ENCODE measurements at regions not wholly inside any gene's neighbourhood (a gene's known extent, or its start where the extent isn't known, plus 50 kb on each side); places are given as distances from the start of the nearest gene placed in this dataset.

- DNase-seq = no peak
Measured at GRCh38 chr2:234834228-234834923, 117.4 kb upstream of the SH3BP4 start.

GRCh38 chr2:234830853-234831252 is 121.0 kb upstream of the SH3BP4 start:
- no peak for DNase-seq

GRCh38 chr2:234829074-234829455 is 122.8 kb upstream of the SH3BP4 start:
- no peak for DNase-seq

DNA sequence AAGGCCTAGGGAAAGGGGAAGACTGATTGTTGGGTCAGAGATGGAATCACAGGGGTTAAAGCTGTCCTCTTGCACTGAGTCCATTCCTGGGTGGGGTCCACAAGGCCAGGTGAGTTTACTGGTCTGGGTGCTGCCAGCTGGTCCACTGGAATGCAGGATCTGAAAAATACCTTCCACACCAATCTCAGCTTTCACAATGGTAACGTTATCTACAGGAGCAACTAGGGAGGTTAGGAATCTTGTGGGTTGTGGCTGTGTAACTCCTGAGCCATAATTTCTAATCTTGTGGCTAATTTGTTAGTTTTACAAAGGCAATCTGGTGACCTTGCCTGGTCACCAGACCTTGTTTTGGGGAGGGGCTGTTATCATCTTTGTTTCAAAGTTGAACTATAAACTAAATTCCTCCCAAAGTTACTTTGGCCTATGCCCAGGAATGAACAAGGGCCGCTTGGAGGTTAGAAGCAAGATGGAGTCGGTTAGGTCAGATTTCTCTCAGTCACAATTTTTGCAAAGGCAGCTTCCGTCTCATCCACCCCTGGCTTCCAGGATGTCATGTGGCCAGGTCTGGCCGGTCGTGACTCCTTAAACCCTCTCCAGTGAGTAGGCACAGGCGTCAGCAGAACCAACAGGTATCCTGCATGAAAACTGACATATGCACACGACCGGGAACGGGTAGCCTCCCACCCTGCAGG is 123.3 kb upstream of the SH3BP4 start:
- DNase-seq = no peak

DNA sequence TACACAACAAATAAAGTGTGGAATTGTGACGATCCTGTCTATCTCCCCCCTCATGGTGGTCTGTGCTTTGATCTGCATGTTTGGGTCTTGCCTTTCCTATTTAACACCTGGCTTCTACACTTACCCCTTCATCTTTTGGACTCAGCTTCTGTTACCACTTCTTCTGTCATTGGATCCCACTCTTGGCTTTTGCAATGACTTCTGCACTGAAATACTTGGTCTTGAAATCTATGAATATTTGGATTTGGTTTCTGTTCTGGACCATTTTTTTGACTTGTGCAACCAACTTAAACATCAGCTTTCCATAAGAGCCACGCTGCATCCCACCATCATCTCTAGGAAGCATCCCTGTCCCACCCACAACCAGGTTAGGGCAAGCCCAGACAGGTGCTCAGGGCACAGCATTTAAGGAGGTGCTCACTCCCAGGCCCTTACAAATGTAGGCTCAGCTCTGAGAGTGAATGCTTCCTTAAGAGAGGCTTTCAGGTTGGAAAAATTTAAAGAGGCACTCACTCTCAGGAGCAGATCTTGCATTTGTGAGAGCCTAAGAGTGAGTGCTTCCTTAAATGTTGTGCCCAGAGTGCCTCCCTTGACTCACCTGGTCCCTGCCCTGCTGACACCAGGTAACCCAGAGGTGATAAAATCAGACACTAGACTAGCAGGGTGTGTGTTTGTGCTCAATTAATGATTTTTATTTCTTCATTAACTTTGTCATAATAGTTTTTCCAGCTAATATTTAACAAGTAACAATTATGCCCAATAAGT is 124.5 kb upstream of the SH3BP4 start:
- no peak for DNase-seq

DNA sequence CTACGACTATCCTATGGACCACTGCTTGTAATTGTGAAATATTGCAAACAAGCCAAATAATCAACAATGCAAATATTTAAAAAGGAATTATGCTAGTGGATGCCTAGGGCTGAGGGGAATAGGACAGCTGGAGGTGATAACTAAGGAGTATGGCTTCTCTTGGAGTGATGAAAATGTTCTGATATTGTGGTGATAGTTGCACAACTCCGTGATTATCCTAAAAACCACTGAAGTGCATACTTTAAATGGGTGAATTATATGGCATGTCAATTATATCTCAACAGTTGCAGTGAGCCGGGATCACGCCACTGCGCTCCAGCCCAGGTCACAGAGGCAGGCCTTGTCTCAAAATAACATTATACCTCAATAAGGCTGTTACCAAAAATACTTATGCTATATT is 125.1 kb upstream of the SH3BP4 start:
- no peak for DNase-seq

DNA sequence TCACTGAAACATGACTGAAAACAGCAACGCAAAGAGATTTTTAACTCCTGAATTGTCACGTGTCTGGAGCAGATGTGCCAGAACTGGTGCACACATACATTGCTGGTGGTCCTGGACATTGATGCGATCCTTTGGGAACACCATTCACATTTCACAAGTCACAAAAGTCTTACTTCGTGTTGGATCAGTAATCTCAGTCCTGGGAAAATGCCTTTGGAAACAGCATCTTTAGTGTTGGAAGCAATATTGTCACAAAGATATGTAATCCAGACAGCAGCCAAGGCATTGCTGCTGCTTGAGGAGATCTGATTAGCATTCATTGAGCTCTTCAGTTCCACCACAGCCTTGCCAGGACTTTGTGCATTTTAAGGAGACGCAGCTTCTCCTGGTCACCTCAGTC is 126.2 kb upstream of the SH3BP4 start:
- no peak for DNase-seq

DNA sequence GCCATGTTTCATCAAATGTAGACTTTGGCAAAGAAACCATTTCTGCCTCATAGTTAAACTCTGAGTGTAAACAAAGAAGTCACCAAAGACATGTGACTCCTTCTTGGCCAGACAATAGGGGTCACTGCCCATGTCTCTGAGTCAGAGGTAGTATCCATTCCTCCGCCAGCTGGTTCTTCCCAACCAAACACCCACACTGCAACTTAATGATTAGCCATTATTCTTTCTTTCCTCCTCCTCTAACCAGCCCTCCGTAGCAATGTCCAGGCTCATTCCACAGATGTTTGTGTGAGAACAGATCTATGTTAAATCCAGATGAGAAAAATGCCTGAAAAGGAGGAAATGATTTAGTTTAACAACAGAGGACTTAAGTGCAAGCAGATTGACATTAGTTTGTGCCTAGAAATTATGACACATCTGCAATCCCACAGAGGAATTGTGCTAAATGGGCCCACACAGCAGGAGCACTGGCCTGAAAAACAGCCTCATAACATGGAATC is 127.9 kb upstream of the SH3BP4 start:
- no peak for DNase-seq

DNA sequence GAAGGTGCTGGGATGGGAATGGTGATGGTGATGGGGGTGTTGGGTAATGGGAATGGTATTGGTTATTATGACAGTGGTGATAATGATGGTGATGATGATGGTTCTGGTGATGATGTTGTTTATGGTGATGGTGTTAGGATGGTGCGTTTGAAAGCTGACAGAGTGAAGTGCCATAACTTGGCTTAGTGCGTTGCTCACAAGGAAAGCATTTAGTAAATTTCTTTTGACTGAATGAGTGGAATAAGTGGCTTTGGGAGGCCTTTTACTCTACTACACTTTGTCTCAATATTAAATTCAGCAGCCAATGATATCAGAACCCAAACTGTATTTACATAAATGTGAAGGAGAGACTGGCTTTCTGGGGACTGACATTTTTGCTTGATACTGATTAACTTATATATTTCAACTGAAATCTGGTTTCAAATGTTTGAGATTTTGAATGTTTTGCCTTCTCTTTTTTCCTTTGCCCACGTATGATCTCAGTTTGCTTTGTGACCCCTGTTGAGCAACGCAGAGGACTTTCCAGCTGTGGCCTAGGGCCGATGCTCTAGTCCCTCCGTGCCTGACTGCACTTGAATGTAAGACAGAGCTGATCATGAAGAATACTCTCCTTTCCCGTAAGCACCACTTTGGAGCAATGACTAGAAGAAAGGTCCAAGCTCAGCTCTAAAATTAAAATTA is 128.5 kb upstream of the SH3BP4 start:
- no peak for DNase-seq

- no peak for DNase-seq
Measured at GRCh38 chr2:234821946-234822475, 129.8 kb upstream of the SH3BP4 start.

DNA sequence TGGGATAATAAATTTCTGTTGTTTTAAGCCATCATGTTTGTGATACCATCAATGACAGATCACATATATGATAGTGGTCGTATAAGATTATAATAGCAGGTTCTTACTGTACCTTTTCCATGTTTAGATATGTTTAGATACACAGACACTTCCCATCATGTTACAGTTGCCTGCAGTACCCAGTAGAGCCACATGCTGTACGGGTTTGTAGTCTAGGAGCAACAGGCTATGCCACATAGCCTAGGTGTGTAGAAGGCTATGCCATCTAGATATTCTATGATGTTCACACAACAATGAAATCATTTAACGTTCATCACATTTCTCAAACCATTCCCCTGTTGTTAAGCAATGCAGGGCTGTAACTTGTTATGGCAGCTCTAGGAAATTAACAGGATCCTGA is 132.9 kb upstream of the SH3BP4 start:
- no peak for DNase-seq

GRCh38 chr2:234816491-234816890 is 135.3 kb upstream of the SH3BP4 start:
- no peak for DNase-seq

DNA sequence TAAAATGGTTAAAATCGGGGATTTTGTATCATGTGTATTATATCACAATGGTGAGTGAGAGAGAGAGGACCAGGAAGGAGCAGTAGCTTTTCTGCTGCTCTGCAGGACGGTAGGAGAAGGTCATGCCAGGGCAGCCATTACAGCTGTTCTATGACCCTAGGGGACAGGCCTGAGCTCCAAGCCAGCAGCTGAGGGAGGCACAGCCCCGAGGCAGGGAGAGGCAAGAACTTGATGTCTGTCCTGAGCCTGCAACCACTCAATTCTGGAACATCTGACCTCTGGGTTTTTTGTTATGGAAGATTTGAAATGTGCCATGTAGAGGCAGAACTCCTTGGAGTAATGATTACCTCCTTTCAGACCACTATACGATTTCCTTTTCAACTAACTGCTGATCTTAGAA is 135.8 kb upstream of the SH3BP4 start:
- no peak for DNase-seq

DNA sequence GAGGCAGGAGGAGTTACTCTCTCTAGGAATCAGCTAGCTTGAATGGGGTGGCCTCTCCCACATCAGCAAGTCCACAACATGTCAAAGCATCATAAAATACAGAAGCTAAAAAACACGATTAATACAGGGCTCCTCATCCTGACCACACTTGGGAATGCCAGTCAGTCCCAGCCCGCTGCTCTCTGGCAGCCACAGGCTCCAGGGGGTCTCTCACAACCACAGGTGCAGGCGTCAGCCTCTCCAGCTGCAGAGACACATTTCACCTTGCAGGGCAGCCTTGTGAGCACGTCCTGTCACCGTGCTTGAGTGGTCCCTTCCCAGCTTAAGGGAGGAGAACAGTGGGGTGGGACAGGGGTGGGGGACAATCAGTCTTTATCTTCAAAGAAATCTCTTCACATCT is 137.4 kb upstream of the SH3BP4 start:
- no peak for DNase-seq

DNA sequence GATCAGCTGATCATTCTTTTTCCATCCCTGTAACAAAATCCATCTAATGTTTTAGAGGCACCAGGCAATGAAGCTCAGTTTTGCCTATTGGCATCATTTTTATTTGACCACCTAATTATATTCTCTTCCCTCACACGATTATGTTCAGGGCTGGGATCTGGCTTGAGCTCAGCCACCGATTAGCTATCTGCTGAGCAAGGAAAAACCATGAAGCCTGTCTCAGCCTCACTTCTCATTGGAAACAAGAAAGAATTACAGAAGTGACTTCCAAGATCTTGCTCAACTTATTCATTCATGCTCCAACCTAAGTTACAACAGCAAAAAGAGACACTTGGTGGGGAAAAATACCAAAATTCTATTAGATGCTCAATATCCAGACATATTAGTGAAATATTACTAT is 139.0 kb upstream of the SH3BP4 start:
- no peak for DNase-seq

- DNase-seq = no peak
Measured at GRCh38 chr2:234808907-234809306, 142.9 kb upstream of the SH3BP4 start.

GRCh38 chr2:234806818-234807217 is 145.0 kb upstream of the SH3BP4 start:
- DNase-seq = no peak

- DNase-seq = no peak
Measured at GRCh38 chr2:234805836-234806235, 146.0 kb upstream of the SH3BP4 start.

DNA sequence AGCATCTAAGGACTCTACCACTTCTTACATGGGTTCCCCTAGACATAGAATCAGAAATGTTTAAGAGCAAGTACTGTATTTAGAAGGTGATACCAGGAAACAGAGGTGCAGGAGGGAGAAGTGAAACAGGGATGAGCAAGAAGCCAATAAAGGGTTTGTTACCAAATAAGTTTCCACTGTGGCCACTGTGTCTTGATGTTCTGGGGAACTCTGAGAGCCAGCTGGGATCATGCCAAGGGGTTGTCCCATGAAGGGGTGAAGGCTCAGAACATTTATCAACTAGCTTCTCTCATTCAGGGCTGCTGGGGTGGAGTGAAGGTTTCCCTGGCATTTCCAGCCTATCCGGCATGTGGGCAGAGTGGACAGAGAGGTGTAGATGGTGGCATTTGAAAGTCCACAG is 147.1 kb upstream of the SH3BP4 start:
- DNase-seq = no peak

DNA sequence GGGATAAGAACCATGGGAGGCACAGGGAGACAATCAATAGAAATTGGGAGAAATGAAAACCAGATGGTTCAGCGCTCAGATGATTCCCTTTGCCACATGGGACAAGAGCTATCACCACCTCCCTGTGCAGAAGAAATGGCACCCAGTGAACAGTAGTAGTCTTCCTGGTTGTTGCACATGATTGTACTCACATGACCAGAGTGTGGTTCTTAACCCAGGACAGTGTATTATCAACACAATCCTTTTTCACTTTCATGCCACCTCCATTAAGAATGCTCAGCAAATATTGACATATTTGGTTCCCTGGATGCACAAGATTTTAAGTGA is 149.0 kb upstream of the SH3BP4 start:
- DNase-seq = no peak

GRCh38 chr2:234802071-234802844 is 149.6 kb upstream of the SH3BP4 start:
- no peak for DNase-seq

DNA sequence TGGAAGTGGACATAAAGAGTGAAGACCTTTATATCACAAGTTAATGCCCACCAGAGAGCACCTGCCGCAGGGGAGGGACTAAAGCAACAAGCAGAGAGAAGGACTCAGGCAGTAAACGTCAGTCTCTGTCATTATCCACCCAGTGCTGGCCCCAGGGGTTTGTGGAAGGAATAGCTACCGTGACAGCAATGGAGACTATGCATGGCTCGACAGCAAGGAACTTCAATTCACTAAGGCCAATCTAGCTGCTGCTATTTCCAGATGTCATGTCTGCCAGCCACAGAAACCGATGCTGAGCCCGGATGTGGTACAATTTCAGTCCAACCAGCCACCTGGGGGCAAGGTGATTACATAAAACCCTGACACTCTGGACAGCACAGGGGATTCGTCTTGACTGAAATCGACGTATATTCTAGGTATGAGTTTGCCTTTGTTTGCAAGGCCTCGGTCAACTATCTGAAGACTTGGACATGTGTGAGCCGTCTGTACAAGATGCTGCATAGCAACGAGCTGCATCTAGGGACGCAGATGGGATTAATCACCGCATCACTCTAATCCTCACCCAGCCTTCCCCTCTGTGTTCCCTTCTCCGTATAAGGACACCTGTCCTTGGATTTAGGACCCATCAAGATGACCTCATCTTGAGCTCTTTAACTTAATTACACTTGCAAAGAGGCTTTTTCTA is 154.1 kb upstream of the SH3BP4 start:
- DNase-seq = no peak
